AG08396 (cell line): ENCODE measurements at regions not wholly inside any gene's neighbourhood (a gene's known extent, or its start where the extent isn't known, plus 50 kb on each side); places are given as distances from the start of the nearest gene placed in this dataset.

Source experiments
- DNase-seq: peaks from one replicate; pipeline ENCODE4 v3.0.0; 2012; ENCODE audit warnings: low spot score, mixed read lengths

DNA sequence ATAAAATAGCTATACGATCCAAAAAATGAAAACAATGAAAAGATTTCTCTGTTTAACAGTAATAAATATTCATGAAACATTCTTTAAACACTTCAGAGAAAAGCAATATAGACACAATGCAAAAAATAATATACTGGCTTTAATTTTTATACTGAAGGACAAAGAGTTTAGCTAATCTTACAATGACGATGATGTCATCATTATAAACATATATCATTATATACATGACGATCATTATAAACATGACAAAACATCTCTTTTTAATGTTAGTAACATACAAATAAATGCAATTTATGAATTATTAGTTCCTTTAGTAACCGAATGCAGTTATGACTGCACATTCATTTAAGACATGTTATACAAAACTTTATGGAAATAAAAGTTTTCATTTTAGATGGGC lies 1434.6 kb downstream of the PCDH18 start:
- DNase-seq, result no peak

- DNase-seq, result no peak
Measured at GRCh38 chr4:136088211-136088867, 1444.0 kb downstream of the PCDH18 start.

- no peak for DNase-seq
Measured at GRCh38 chr4:136078976-136079375, 1453.3 kb downstream of the PCDH18 start.

GRCh38 chr4:136056748-136057147 lies 1475.5 kb downstream of the PCDH18 start:
- DNase-seq, result no peak

DNA sequence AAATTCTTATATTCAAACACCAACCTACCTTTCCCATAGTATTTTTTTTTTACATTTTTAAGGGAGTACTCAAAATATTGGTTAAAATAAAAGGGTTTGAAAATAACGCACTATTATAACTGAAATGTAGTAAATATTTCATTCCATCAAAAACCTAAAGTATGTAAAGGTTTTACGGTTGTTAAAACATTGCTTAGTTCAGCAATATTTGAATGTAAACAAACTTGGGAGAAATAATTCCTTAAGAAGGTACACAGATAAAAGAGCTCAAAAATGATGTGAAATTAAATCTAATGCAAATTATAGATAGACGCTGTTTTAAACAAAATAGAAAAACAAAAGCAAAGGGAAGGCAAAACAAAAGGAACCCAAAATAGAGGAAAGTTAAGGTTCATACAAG lies 1476.9 kb downstream of the PCDH18 start:
- DNase-seq, result no peak

- peak; percentile 4 for DNase-seq
Measured at GRCh38 chr4:136036744-136037143, 1495.5 kb downstream of the PCDH18 start.

DNA sequence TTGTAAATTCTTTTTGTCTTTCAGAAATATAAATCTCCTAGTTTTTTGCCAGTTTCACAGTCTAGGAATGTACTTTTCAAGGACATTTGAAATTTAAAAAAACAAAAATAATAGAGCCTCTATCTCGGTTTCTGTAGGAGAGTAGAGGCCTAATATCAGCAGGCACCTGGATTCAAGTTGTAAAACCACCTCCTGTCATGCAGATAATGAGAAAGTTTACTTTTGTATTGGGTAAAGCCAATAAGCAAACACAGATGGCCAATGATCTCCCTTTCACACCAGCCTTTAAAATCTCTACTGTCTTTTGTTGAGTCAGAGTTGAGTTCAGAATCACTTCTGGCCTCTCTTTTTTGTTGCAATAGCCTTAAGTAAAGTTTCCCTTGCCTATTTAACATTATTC lies 1499.9 kb downstream of the PCDH18 start:
- no peak for DNase-seq

DNA sequence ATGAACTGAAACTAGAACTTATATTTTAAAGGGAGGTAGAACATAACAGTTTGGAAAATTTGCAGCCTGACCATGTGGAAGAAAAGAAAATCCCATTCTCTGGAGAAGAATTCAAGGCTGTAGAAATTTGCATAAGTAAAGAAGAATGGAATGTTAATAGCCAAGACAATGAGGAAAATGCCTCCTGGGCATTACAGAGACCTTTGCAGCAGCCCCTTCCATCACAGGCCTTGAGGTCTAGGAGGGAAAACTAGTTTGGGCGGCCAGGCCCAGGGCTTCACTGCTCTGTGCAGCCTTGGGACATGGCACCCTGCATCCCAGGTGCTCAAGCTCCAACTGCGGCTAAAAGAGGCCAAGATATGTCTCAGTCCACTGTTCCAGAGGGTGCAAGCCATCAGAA lies 1506.8 kb downstream of the PCDH18 start:
- DNase-seq, result no peak

DNA sequence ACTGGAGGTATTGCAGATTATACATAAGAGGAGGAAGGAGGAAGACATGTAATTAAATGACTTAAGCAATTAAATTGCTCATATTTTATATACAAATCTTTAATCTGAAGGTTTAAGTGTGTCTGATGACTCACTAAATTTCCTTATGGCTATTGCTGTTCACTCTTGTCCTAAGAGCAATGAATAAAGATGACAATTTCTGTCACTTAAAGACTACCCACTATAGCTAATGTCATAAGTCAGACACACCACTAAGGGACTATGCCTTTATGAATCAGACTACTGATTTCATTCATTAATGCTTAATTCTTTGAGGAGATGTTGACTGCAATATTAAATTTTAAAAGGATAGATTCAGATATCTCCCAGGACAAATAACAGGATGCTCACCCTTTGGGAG lies 1514.7 kb downstream of the PCDH18 start:
- DNase-seq, result no peak

DNA sequence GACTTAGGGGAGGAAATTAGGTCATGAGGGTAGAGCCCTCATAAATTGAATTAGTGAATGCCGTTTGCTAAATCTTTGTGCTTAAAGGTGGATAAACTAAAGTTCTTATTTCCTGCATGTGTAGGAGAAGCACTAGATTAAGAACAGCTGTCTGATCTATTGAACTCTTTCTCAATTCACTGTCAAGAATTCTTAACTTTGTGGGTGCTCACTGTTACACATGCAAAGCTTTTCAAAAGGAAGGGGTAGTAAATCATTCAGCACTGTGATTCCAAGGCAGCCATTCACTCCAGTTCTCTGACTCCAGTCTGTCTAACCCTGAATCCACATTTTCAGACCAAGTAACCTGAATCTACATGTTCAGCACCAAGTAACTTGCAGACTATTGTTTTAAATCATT lies 1520.1 kb downstream of the PCDH18 start:
- no peak for DNase-seq

GRCh38 chr4:136009258-136009832 lies 1522.9 kb downstream of the PCDH18 start:
- no peak for DNase-seq

GRCh38 chr4:136007991-136008390 lies 1524.3 kb downstream of the PCDH18 start:
- DNase-seq, result no peak

DNA sequence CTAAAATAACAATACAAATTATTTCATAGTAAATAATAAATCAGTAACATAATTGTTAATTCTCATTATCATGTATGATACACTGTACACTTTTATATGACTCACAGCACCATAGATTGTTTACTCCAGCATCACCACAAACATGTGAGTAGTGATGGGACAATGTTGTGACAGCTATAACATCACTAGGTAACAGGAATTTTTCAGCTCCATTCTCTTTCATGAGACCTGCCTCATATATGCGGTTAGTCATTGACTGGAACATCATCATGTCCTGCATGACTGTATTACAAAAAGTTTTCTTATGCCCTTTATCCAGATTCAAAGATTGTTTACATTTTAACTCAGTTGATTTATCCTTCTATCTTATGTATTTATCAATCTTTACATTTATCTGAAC lies 1530.0 kb downstream of the PCDH18 start:
- DNase-seq, result no peak

DNA sequence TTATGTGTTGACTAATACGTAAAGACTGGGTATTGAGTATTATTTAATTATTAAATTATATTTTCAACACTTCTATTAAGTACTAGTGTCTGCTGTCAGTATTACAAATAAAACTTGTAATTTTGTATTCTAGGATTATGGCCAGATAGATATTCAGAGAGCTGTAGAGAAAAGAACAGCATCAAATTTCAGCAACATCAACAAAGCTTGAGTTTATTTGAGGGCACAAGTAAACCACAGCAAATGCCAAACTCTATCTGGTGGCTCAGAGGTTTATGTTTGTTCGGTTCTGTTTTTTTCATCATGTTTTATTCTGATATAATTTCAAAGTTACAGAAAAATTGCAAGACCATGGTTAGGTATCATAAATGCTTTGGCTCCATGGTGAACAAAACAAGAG lies 1530.5 kb downstream of the PCDH18 start:
- DNase-seq, result no peak

DNA sequence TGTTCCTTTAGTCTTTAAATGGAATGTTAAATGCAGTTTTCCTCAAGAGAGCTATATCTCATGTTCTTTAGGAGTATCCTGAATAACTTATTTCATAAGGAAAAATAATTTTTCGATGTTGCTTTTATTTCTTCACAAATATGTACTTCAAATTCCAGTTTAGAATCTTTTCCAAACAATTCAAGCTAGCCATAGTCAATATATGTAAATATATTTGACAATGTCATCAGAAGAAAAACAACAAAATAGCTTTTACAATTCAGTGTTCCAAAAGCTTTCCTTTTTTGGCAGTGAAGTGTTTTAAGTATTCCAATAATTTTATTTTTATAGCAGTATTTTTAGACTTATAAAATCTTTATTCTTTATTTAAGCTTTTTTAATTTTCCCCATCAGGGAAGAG lies 1532.0 kb downstream of the PCDH18 start:
- no peak for DNase-seq

DNA sequence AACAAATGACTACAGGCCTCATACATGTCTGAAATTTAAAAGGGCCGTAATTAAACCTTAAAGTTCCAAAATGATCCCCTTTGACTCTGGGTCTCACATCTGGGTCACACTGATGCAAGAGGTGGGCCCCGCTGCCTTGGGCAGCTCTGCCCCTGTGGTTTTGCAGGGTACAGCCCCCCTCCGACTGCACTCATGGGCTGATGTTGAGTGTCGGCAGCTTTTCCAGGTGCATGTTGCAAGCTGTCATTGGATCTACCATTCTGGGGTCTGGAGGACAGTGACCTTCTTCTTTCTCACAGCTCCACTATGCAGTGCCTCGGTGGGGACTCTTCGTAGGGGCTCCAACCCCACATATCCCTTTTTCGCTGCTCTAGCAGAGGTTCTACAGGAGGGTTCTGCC lies 1537.9 kb downstream of the PCDH18 start:
- DNase-seq, result no peak

DNA sequence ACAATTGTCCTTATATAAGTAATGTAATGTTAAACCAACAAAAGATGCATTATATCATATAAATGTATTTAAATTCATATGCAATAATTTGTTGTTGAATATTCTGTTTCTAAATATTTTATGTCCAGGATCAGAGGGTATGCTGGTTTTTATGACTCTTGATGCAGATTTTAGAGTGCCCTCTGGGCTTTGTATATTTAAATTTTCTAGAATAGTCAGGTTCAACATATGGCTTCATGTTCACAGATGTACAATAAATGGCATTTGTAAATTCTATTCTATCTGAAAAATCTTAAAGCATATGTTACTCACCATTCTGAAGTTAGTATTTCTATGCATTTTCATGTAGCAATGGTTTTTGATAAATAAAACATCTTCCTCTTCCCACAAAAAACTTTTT lies 1555.4 kb downstream of the PCDH18 start:
- DNase-seq, result no peak

GRCh38 chr4:135966936-135967335 lies 1565.4 kb downstream of the PCDH18 start:
- no peak for DNase-seq

GRCh38 chr4:135963009-135963408 lies 1569.3 kb downstream of the PCDH18 start:
- DNase-seq, result no peak

DNA sequence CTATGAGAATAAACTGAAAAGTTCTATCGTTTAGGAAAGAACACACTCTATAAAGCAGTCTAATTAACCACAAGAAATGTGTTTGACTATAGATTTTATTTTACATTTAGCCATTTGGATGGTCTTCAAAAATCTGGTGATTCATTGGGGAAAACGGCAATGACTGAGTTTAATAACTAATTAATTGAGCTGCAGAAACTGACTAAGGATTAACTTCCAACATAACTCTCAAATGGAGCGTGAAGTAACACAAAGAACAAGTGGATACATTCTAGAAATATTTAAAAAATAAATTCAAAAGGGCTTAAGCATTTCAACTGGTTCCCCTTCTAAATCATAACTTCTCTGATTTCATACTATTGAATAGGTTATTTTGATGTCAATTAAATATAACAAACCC lies 1582.4 kb downstream of the PCDH18 start:
- DNase-seq, result no peak

DNA sequence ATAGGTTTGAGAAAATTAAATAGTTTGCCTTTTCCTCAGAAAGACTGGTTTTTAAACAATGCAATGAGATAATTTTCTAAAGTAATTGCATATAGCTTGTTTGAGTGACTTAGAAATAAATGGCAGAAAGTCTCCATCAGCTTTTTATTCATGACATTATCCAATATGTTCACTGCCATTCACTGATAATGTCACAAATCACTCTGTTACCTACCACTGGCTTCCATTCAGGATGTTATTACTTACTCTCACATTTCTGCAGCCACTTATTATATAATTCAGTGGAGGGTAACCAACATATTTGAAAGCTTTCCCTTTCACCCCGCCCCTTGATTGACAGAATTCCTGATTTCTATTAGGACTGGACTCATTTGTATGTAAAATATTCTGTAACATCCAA lies 1583.5 kb downstream of the PCDH18 start:
- no peak for DNase-seq

- DNase-seq, result no peak
Measured at GRCh38 chr4:135941671-135942070, 1590.6 kb downstream of the PCDH18 start.

DNA sequence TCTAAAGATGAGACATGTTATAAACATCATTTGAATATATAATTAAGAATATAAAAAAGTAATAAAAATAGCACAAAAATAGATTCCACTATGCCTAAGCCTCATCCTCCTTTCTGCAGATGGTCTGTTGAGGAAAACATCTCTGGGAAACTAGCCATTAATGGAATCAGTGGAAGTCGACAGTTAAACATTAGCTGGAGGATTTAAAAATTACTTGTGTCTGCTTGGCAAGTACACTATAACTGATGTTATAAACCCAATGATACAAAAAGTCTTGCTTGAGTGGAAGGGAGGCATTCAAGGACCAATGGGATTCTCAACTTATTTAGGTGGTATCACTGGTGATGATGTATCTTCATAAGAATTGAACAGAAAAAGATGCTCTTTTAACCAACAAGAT lies 1598.3 kb downstream of the PCDH18 start:
- no peak for DNase-seq

GRCh38 chr4:135927651-135928050 lies 1604.6 kb downstream of the PCDH18 start:
- no peak for DNase-seq
